ENCODE measurements at regions not wholly inside any gene's neighbourhood (a gene's known extent, or its start where the extent isn't known, plus 50 kb on each side); places are given as distances from the start of the nearest gene placed in this dataset.
A peak's percentile ranks its signal among the peaks of the same experiment; 100 is the strongest.

DNA sequence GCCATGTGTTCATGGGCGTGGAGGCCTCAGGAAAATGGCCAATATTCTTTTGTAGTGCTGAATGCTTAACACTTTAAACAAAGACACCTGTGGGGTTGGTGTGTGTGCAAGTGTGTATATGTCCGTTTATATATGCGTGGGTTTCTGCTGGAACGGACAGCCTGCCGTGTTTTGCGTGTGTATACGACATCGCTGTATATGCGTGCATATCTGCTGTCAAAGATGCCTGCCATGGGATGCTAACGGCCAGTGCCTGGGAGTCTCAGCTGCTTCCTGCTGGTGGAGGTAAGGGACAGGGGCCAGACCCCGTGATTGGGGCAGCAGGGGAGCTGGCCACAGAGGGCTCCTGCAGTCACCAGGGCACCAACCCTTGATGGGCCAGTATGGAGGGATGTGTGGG, 216.3 kb upstream of the SHH start:
- Mint-ChIP-seq H3K27me3 (ENCODE audit: insufficient read depth, unreplicated experiment) (no peaks in the 10 kb centered on the region), H3K4me1 (ENCODE audit: low read depth, unreplicated experiment) (peaks cover 14% of the 10 kb centered on the region), H3K36me3 (ENCODE audit: insufficient read depth, unreplicated experiment) (no peaks in the 10 kb centered on the region), H3K9me3 (ENCODE audit: unreplicated experiment) (peaks cover 16% of the 10 kb centered on the region), H3K4me3 (ENCODE audit: unreplicated experiment) (no peak overlapping the region), H3K27ac (ENCODE audit: unreplicated experiment) (no peak overlapping the region)
- ChIA-PET POLR2A (no interaction called here), CTCF (no interaction called here)
- Histone ChIP-seq H3K4me3 (ENCODE audit: low read depth, low read length) (no peak overlapping the region), H3K9me3 (peaks cover 4% of the 10 kb centered on the region; the same call in 1 of the 2 replicates), H3K27me3 (replicated peaks; ENCODE audit: control insufficient read depth, insufficient read depth, low read length) (no peaks in the 10 kb centered on the region), H3K36me3 (ENCODE audit: control insufficient read depth, insufficient read depth, low read length) (no peaks in the 10 kb centered on the region), H3K4me1 (peaks cover 14% of the 10 kb centered on the region)
- no peak for DNase-seq
- TF ChIP-seq, protein P1, sequence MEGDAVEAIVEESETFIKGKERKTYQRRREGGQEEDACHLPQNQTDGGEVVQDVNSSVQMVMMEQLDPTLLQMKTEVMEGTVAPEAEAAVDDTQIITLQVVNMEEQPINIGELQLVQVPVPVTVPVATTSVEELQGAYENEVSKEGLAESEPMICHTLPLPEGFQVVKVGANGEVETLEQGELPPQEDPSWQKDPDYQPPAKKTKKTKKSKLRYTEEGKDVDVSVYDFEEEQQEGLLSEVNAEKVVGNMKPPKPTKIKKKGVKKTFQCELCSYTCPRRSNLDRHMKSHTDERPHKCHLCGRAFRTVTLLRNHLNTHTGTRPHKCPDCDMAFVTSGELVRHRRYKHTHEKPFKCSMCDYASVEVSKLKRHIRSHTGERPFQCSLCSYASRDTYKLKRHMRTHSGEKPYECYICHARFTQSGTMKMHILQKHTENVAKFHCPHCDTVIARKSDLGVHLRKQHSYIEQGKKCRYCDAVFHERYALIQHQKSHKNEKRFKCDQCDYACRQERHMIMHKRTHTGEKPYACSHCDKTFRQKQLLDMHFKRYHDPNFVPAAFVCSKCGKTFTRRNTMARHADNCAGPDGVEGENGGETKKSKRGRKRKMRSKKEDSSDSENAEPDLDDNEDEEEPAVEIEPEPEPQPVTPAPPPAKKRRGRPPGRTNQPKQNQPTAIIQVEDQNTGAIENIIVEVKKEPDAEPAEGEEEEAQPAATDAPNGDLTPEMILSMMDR (IDR thresholded peaks at IDR 0.05; ENCODE audit: insufficient read depth in 1 of 2, low read depth in 1 of 2, low read length in 1 of 2, severe bottlenecking in 1 of 2, unreplicated experiment in 1 of 2): no peak
- intact Hi-C loops (cut with micrococcal nuclease; ENCODE audit: unreplicated experiment): no loop called here
- no TSS peak for BruUV-seq (replicated peaks)

DNA sequence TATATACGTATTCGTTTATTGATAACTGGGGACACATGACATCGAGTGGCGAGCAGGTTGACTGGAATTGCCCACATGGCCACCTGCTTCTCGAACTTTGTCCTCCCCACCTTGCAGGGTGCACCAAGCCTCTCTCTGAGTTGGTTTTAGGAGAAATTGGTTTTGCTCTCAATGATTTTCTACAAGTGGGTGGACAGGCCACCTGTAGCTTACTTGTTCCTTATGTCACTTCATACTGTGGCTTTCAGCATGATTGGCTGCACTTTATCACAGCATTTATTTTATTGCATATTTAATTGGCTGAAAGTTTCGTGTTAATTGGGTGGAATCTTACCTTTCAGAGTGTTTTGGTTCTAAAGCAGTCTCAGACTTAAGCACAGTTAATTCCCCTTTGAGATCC, 215.6 kb upstream of the SHH start:
- TF ChIP-seq, protein P1 (IDR thresholded peaks at IDR 0.05; ENCODE audit: insufficient read depth in 1 of 2, low read depth in 1 of 2, low read length in 1 of 2, severe bottlenecking in 1 of 2, unreplicated experiment in 1 of 2): no peak
- CTCF ChIA-PET: no interaction called here
- POLR2A ChIA-PET: no interaction called here
- BruUV-seq (replicated peaks): no TSS peak
- peaks cover 14% of the 10 kb centered on the region for H3K4me1 ChIP-seq
- H3K4me1 Mint-ChIP-seq (ENCODE audit: low read depth, unreplicated experiment): peaks cover 14% of the 10 kb centered on the region
- no peaks in the 10 kb centered on the region for H3K36me3 Mint-ChIP-seq (ENCODE audit: insufficient read depth, unreplicated experiment)
- intact Hi-C loops (cut with micrococcal nuclease; ENCODE audit: unreplicated experiment): no loop called here
- H3K4me3 Mint-ChIP-seq (ENCODE audit: unreplicated experiment): no peak overlapping the region
- no peaks in the 10 kb centered on the region for H3K27me3 Mint-ChIP-seq (ENCODE audit: insufficient read depth, unreplicated experiment)
- no peaks in the 10 kb centered on the region; the same call in 1 of the 2 replicates for H3K9me3 ChIP-seq
- no peak overlapping the region for H3K27ac Mint-ChIP-seq (ENCODE audit: unreplicated experiment)
- peaks cover 13% of the 10 kb centered on the region for H3K9me3 Mint-ChIP-seq (ENCODE audit: unreplicated experiment)
- H3K36me3 ChIP-seq (ENCODE audit: control insufficient read depth, insufficient read depth, low read length): no peaks in the 10 kb centered on the region
- no peak overlapping the region for H3K4me3 ChIP-seq (ENCODE audit: low read depth, low read length)
- no peaks in the 10 kb centered on the region for H3K27me3 ChIP-seq (replicated peaks; ENCODE audit: control insufficient read depth, insufficient read depth, low read length)
- no peak for DNase-seq

DNA sequence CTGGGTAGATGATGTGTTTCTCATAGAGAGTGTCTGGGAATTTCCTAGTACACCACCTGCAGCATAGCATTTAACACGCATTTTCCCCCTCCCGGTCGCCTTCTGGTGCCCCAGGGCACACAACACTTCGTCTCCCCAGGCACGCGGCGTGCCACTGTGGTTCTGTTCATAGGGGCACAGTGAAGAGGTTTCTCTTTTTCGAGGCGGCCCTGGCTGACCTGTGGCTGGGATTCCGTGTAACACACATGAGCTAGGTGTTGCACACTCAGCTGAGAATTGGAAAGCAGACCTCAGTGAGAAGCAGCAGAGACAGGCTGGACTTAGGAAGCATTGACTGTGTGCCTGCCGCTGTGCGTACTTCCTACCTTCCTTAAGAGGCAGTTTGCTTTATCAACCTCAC, 214.3 kb upstream of the SHH start:
- no peaks in the 10 kb centered on the region for H3K27me3 Mint-ChIP-seq (ENCODE audit: insufficient read depth, unreplicated experiment)
- no peaks in the 10 kb centered on the region for H3K36me3 ChIP-seq (ENCODE audit: control insufficient read depth, insufficient read depth, low read length)
- H3K4me3 ChIP-seq (ENCODE audit: low read depth, low read length): no peak overlapping the region
- peaks cover 14% of the 10 kb centered on the region for H3K4me1 Mint-ChIP-seq (ENCODE audit: low read depth, unreplicated experiment)
- TF ChIP-seq, protein P1 (IDR thresholded peaks at IDR 0.05; ENCODE audit: insufficient read depth in 1 of 2, low read depth in 1 of 2, low read length in 1 of 2, severe bottlenecking in 1 of 2, unreplicated experiment in 1 of 2): no peak
- intact Hi-C loops (cut with micrococcal nuclease; ENCODE audit: unreplicated experiment): no loop called here
- peak overlapping the region; percentile 78 for H3K27ac Mint-ChIP-seq (ENCODE audit: unreplicated experiment)
- H3K9me3 Mint-ChIP-seq (ENCODE audit: unreplicated experiment): peaks cover 1% of the 10 kb centered on the region
- no peaks in the 10 kb centered on the region for H3K27me3 ChIP-seq (replicated peaks; ENCODE audit: control insufficient read depth, insufficient read depth, low read length)
- no peak overlapping the region for H3K4me3 Mint-ChIP-seq (ENCODE audit: unreplicated experiment)
- ChIA-PET POLR2A (no interaction called here), CTCF (no interaction called here)
- H3K9me3 ChIP-seq: no peaks in the 10 kb centered on the region
- no peaks in the 10 kb centered on the region for H3K36me3 Mint-ChIP-seq (ENCODE audit: insufficient read depth, unreplicated experiment)
- peaks cover 14% of the 10 kb centered on the region for H3K4me1 ChIP-seq
- BruUV-seq (replicated peaks): no TSS peak
- no peak for DNase-seq
